ENCODE measurements at regions not wholly inside any gene's neighbourhood (a gene's known extent, or its start where the extent isn't known, plus 50 kb on each side); places are given as distances from the start of the nearest gene placed in this dataset.

GRCh38 chr5:25387953-25388352, 743.2 kb upstream of the CDH10 start:
- no peaks in the 10 kb centered on the region for H3K4me1 Mint-ChIP-seq (ENCODE audit: low read depth)
- peaks cover 1% of the 10 kb centered on the region for H3K36me3 Mint-ChIP-seq (ENCODE audit: insufficient read depth)
- no peak overlapping the region for H3K4me3 Mint-ChIP-seq (ENCODE audit: low read depth)
- no peak for TF ChIP-seq CTCF (IDR thresholded peaks at IDR 0.05; ENCODE audit: unreplicated experiment)
- no peaks in the 10 kb centered on the region for H3K27me3 Mint-ChIP-seq
- no peak overlapping the region for H3K27ac Mint-ChIP-seq
- no peak for DNase-seq (ENCODE audit: low spot score, unreplicated experiment)
- peaks cover 12% of the 10 kb centered on the region for H3K9me3 Mint-ChIP-seq (ENCODE audit: low read depth)

GRCh38 chr5:25362799-25363198, 718.0 kb upstream of the CDH10 start:
- H3K4me3 Mint-ChIP-seq (ENCODE audit: low read depth), result no peak overlapping the region
- no peaks in the 10 kb centered on the region for H3K27me3 Mint-ChIP-seq
- H3K27ac Mint-ChIP-seq, result no peak overlapping the region
- peaks cover 1% of the 10 kb centered on the region for H3K4me1 Mint-ChIP-seq (ENCODE audit: low read depth)
- TF ChIP-seq CTCF (IDR thresholded peaks at IDR 0.05; ENCODE audit: unreplicated experiment), result no peak
- H3K36me3 Mint-ChIP-seq (ENCODE audit: insufficient read depth), result no peaks in the 10 kb centered on the region
- no peak for DNase-seq (ENCODE audit: low spot score, unreplicated experiment)
- H3K9me3 Mint-ChIP-seq (ENCODE audit: low read depth), result peaks cover 9% of the 10 kb centered on the region

GRCh38 chr5:25358919-25359318, 714.1 kb upstream of the CDH10 start:
- Mint-ChIP-seq H3K27me3 (no peaks in the 10 kb centered on the region), H3K9me3 (ENCODE audit: low read depth) (peaks cover 9% of the 10 kb centered on the region), H3K27ac (no peak overlapping the region), H3K4me1 (ENCODE audit: low read depth) (no peaks in the 10 kb centered on the region), H3K4me3 (ENCODE audit: low read depth) (no peak overlapping the region), H3K36me3 (ENCODE audit: insufficient read depth) (no peaks in the 10 kb centered on the region)
- no peak for TF ChIP-seq CTCF (IDR thresholded peaks at IDR 0.05; ENCODE audit: unreplicated experiment)
- DNase-seq (ENCODE audit: low spot score, unreplicated experiment), result no peak

GRCh38 chr5:25357605-25358004, 712.8 kb upstream of the CDH10 start:
- no peak overlapping the region for H3K27ac Mint-ChIP-seq
- H3K36me3 Mint-ChIP-seq (ENCODE audit: insufficient read depth), result no peaks in the 10 kb centered on the region
- no peak for DNase-seq (ENCODE audit: low spot score, unreplicated experiment)
- H3K9me3 Mint-ChIP-seq (ENCODE audit: low read depth), result peaks cover 13% of the 10 kb centered on the region
- no peaks in the 10 kb centered on the region for H3K27me3 Mint-ChIP-seq
- no peak for TF ChIP-seq CTCF (IDR thresholded peaks at IDR 0.05; ENCODE audit: unreplicated experiment)
- H3K4me3 Mint-ChIP-seq (ENCODE audit: low read depth), result no peak overlapping the region
- H3K4me1 Mint-ChIP-seq (ENCODE audit: low read depth), result no peaks in the 10 kb centered on the region

- no peak for TF ChIP-seq CTCF (IDR thresholded peaks at IDR 0.05; ENCODE audit: unreplicated experiment)
- Mint-ChIP-seq H3K27me3 (no peaks in the 10 kb centered on the region), H3K4me1 (ENCODE audit: low read depth) (no peaks in the 10 kb centered on the region), H3K4me3 (ENCODE audit: low read depth) (no peak overlapping the region), H3K36me3 (ENCODE audit: insufficient read depth) (no peaks in the 10 kb centered on the region), H3K9me3 (ENCODE audit: low read depth) (peaks cover 7% of the 10 kb centered on the region), H3K27ac (no peak overlapping the region)
- DNase-seq (ENCODE audit: low spot score, unreplicated experiment), result no peak
These were observed 705.0 kb upstream of the CDH10 start for GRCh38 chr5:25349746-25350145.
